ENCODE measurements at regions not wholly inside any gene's neighbourhood (a gene's known extent, or its start where the extent isn't known, plus 50 kb on each side); places are given as distances from the start of the nearest gene placed in this dataset.
"Not testable (repeated sequence)": the region's sequence is repeated elsewhere in the genome, so short reads cannot be mapped to it uniquely, and the experiment has no call there.

DNA sequence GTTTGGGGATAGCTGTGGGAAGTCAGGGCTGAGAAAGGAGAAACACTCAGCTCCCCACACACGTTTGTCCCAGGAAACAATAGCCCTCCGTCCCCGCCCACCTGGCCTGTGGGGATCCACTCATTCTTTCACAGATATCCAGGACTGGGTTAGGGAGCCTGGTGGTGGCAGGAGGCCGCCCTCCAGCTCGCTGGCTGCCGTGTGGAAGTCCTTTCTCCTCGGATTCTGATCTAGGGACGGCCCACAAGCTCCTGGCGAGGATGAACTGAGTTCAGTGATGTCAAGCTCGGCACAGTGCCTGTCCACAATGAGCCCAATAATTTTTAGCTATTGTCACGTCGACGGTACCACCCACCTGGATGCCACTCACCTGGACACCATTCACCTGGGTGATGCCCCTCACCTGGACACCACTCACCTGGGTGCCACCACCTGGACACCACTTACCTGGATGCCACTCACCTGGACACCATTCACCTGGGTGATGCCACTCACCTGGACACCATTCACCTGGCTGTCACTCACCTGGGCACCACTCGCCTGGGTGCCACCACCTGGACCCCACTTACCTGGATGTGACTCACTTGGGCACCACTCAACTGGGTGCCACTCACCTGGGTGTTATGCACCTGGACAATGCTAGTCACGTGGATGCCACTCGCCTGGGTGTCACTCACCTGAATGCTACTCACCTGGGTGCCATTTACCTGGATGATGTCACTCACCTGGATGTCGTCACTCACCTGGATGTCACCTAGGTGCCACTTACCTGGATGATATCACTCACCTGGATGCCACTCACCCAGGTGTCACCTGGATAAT is 172.5 kb upstream of the FOXF1 start:
- DNase-seq, result peak; percentile 11

GRCh38 chr16:86338403-86339115 is 171.8 kb upstream of the FOXF1 start:
- peak; percentile 37 for DNase-seq

GRCh38 chr16:86342161-86342834 is 168.0 kb upstream of the FOXF1 start:
- DNase-seq, result no peak

DNA sequence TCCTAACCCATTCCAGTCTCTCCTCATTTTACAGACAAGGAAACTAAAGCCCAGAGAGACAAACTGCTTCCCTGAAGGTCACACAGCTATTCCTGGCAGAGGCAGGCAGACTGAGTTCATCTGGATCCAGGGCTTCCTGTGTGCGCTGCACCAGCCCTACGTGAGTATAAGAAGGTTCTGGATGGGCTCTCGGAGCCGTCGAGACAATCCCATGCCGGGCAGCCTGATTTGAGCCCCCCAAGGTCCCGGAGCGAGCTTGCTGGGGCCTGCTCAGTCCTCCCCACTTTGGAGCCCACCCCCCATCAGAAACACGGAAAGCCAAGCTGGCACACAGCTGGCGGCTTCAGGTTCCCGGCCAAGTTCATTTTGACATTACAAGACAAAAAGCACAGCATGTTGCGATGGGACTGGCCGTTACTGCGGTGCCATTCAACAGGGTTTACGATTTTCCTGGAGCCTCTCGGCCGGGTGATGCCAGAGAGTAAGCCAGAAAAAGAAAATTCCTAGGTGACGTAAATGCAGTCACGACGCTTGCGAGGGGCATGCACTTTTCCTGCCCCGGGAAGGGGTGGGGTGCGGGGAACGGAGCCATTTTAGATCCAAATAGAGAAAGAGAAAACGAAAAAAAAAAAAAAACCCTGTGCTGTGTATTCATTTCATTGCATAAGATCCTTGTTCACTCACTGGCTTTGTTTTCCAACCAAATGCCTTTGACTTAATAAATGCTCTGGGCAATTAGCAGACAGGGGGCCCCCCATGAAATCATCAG is 167.1 kb upstream of the FOXF1 start:
- no peak for DNase-seq

GRCh38 chr16:86343796-86344585 is 166.3 kb upstream of the FOXF1 start:
- DNase-seq, result no peak

DNA sequence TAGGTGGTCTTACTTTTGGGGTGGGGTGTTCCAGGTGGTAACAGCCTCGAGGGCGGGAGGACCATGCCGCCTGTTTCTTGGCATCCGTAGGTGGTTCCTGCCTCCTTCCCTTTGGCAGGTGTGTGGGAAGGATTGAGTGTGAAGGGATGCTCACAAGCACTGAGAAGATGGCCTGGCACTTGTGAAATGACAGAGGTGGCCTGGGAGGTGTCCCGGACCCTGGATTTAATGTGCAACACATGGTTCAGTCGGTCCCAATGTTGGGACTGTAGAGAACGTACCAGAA is 165.8 kb upstream of the FOXF1 start:
- DNase-seq, result no peak

DNA sequence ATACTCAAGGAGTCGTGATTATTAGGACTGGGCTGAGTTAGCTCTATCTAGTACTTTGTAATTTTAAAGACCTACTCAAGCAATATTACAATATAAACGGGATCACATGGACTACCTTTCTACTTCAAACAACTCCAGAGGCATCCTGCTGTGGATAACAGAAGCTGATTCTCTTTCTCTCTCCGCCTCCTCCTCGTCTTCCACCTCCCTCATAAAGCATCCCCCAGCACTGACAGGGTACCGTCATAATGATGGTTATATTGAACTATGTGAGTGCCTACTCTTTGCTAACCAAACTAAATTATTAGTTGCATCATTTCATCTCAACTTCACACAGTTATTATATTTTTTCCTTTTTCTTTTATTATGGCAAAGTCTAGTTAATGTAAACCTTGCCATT is 165.4 kb upstream of the FOXF1 start:
- DNase-seq, result no peak

- DNase-seq, result no peak
Observed at GRCh38 chr16:86345516-86345915, 164.8 kb upstream of the FOXF1 start.

DNA sequence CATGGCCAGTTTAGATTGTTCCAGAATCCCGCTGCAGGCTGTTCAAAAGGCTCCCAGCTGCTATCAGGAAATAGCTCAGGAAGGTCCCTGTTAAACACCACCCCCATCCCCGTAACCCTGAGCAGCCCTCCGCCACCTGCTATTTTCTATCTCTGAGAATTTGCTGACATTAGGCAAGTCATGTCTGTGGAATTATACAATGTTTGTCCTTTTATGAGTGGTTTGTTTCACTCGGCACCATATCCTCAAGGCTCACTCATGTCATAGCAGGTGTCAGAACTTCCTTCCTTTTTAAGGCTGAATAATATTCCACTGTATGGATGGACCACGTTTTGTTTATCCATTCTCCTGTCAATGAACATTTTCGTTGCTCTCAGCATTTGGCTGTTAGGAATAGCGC is 164.3 kb upstream of the FOXF1 start:
- no peak for DNase-seq

- DNase-seq, result no peak
Observed at GRCh38 chr16:86347090-86347489, 163.2 kb upstream of the FOXF1 start.

- DNase-seq, result no peak
Observed at GRCh38 chr16:86347916-86348555, 162.3 kb upstream of the FOXF1 start.

DNA sequence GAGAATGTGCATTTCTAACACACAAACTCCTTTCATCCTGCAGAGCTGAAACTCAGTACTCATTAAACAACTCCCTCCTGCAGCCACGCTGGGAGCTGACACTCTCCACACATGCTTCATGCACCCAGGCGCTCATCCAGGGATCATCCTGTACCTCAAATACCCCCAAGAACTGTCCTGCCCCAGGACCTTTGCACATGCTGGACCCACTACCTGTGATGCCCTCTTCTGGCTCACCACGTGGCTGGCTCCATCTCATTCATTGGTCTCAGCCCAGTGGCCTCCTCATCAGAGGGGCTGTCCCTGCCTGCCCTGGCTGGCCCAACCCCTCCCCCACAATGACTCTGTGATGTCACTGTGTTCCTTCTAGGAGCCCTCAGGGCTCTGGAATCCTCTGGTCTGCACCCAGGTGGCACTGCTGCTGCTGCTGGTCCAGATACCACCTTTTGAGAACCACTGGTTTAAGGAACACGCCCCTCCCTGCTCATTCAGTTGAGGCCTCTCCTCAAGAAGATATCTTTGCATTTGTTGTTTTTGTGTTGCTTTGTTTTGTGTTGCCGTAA is 160.9 kb upstream of the FOXF1 start:
- DNase-seq, result no peak

- no peak for DNase-seq
Observed at GRCh38 chr16:86350289-86350688, 160.0 kb upstream of the FOXF1 start.

- DNase-seq, result no peak
Observed at GRCh38 chr16:86351041-86351784, 159.1 kb upstream of the FOXF1 start.

- DNase-seq, result not testable (repeated sequence)
Observed at GRCh38 chr16:86351785-86352139, 158.6 kb upstream of the FOXF1 start.

- no peak for DNase-seq
Observed at GRCh38 chr16:86353148-86353547, 157.2 kb upstream of the FOXF1 start.

DNA sequence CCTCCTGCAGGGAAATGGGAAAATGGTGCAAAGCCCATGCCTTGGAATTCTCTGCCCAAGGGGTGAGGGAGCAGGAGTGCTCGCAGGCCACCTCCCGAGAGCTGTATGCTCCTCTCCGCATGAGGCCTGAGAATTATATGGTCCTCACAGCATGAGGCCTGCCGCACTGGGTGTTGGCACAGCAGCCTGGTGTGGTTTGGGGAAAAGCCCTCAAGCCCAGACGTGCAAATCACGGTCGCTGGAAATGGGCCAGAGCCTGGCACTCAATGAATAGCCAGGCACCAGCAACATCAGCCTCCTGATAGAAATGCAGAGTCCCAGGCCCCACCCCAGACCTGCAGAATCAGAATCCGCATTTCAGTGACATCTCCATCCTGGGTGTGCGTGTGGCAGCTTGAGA is 156.4 kb upstream of the FOXF1 start:
- no peak for DNase-seq

DNA sequence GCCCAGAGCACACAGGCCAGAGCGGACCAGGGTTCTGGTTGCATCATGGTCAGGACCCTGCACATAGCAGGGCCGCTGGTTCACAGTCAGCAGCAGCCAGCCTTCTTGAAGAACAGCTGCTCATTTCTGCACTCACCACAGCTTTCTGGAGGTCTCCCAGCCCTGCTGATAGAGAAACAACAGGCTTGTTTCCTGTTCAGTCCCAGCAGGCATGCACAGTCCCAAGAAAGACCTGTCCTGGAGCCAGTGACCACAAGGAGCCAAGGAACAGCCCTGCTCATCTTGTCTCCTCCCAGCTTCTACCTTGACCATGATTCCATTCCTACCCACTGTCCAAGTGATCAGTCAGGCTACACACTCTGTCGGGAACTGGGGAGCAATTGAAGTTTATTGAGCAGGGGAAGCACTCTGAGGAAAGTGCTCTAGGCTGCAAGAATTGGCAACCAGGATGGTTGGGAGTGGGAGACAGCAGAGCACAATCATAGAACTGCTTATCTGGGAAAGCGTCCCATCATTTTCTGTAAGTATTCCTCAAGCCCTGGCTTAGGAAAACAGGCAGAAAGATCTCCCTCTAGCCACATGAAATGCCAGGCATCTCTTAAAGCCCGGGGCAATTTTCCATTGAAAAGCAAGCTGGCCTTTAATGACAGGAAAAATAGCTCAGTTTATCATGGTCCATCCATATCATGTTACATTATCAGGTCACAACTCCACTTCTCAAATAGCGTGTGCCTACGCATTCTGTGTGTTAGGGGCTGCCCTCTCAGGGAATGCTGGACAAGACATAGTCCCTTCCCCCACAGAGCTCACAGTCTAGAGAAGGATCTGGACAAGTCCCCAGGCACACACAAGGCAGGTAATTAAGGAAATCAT is 155.4 kb upstream of the FOXF1 start:
- DNase-seq, result no peak

- no peak for DNase-seq
Observed at GRCh38 chr16:86355531-86355930, 154.8 kb upstream of the FOXF1 start.

GRCh38 chr16:86355951-86356350 is 154.4 kb upstream of the FOXF1 start:
- DNase-seq, result no peak

Measured in hematopoietic multipotent progenitor cell treated with erythropoietin and hydrocortisone succinate and interleukin-3 and kit ligand, for 4 days (in vitro differentiated cells).